OCI-LY1 (cell line): ENCODE measurements at regions not wholly inside any gene's neighbourhood (a gene's known extent, or its start where the extent isn't known, plus 50 kb on each side); places are given as distances from the start of the nearest gene placed in this dataset.

ENCODE experiments used
- H2AFZ ChIP-seq: fragments of 200-600 bp; sonication (generic), shearing (Covaris generic); 2 replicates; pipeline ENCODE4 v1.6.0; 2014; ENCODE audit warnings: antibody characterized with exemption, mild to moderate bottlenecking, low read length
- H3F3A ChIP-seq: fragments of 200-600 bp; sonication (generic), shearing (Covaris generic); 2 replicates; pipeline ENCODE4 v1.6.0; 2014; ENCODE audit warnings: mild to moderate bottlenecking, antibody characterized with exemption, low read length, moderate library complexity; ENCODE audit not compliant: insufficient read depth
- H3K27ac ChIP-seq: fragments of 200-600 bp; sonication (generic); 2 replicates; pipeline ENCODE4 v1.5.1; 2014; ENCODE audit warnings: low read length, mixed run types, mild to moderate bottlenecking, low read depth; ENCODE audit not compliant: poor library complexity, severe bottlenecking
- H3K27me3 ChIP-seq: fragments of 200-600 bp; sonication (generic); 2 replicates; pipeline ENCODE4 v1.6.0; 2014; ENCODE audit warnings: antibody characterized with exemption, mild to moderate bottlenecking, low read length, moderate library complexity; ENCODE audit not compliant: insufficient read depth
- H3K36me3 ChIP-seq: fragments of 200-600 bp; sonication (generic); 2 replicates; pipeline ENCODE4 v1.6.1; 2014; ENCODE audit warnings: mild to moderate bottlenecking, antibody characterized with exemption, low read length, moderate library complexity, mixed read lengths; ENCODE audit not compliant: insufficient read depth
- H3K4me1 ChIP-seq: fragments of 200-600 bp; sonication (generic); 2 replicates; pipeline ENCODE4 v1.5.1; 2014; ENCODE audit warnings: mild to moderate bottlenecking, low read length, moderate library complexity; ENCODE audit not compliant: insufficient read depth, severe bottlenecking
- H3K4me2 ChIP-seq: fragments of 200-600 bp; sonication (generic), shearing (Covaris generic); 2 replicates; pipeline ENCODE4 v1.6.1; 2014; ENCODE audit warnings: low read length
- H3K4me3 ChIP-seq: fragments of 200-600 bp; sonication (generic); 2 replicates; pipeline ENCODE4 v1.5.1; 2014; ENCODE audit warnings: low read length, low read depth, mild to moderate bottlenecking, mixed read lengths; ENCODE audit not compliant: poor library complexity, severe bottlenecking
- H3K79me2 ChIP-seq: fragments of 200-600 bp; shearing (Covaris generic); 2 replicates; pipeline ENCODE4 v1.6.1; 2016; ENCODE audit warnings: mixed run types, low read length, mixed read lengths; ENCODE audit not compliant: insufficient read depth
- H3K9ac ChIP-seq: fragments of 200-600 bp; sonication (generic), shearing (Covaris generic); 2 replicates; pipeline ENCODE4 v1.6.1; 2014; ENCODE audit warnings: mild to moderate bottlenecking, low read length, mixed read lengths
- H3K9me2 ChIP-seq: fragments of 200-600 bp; sonication (generic), shearing (Covaris generic); 2 replicates; pipeline ENCODE4 v1.6.1; 2014; ENCODE audit warnings: low read depth, mild to moderate bottlenecking, low read length, mixed read lengths
- H3K9me3 ChIP-seq: fragments of 200-600 bp; shearing (Covaris generic); 2 replicates; pipeline ENCODE4 v1.6.1; 2014; ENCODE audit warnings: low read length, mixed read lengths
- H4K20me1 ChIP-seq: fragments of 200-600 bp; sonication (generic), shearing (Covaris generic); 2 replicates; pipeline ENCODE4 v1.6.0; 2016; ENCODE audit warnings: mild to moderate bottlenecking, low read length; ENCODE audit not compliant: insufficient read depth
- EZH2 ChIP-seq: fragments of 200-600 bp; sonication (generic), shearing (Covaris generic); IDR thresholded peaks from 2 replicates; pipeline ENCODE4 v1.8.0; 2017; ENCODE audit warnings: borderline replicate concordance, mixed run types, mild to moderate bottlenecking, antibody characterized with exemption, low read length, moderate library complexity, mixed read lengths
- TF ChIP-seq, protein P1 (sequence below): fragments of 200-600 bp; sonication (generic), shearing (Covaris generic); IDR thresholded peaks from 2 replicates; pipeline ENCODE4 v1.5.1; 2017; ENCODE audit warnings: mild to moderate bottlenecking, antibody characterized with exemption, low read length, moderate library complexity, mixed read lengths

GRCh38 chr20:22800129-22800528 lies 215.8 kb upstream of the FOXA2 start:
- no peaks in the 10 kb centered on the region for H3F3A ChIP-seq
- H3K9ac ChIP-seq = no peak overlapping the region
- H3K4me2 ChIP-seq = no peak overlapping the region
- no peak overlapping the region for H3K27ac ChIP-seq
- H3K9me2 ChIP-seq = no peaks in the 10 kb centered on the region
- H3K4me3 ChIP-seq = no peak overlapping the region
- TF ChIP-seq EZH2 = no peak
- TF ChIP-seq, protein P1, sequence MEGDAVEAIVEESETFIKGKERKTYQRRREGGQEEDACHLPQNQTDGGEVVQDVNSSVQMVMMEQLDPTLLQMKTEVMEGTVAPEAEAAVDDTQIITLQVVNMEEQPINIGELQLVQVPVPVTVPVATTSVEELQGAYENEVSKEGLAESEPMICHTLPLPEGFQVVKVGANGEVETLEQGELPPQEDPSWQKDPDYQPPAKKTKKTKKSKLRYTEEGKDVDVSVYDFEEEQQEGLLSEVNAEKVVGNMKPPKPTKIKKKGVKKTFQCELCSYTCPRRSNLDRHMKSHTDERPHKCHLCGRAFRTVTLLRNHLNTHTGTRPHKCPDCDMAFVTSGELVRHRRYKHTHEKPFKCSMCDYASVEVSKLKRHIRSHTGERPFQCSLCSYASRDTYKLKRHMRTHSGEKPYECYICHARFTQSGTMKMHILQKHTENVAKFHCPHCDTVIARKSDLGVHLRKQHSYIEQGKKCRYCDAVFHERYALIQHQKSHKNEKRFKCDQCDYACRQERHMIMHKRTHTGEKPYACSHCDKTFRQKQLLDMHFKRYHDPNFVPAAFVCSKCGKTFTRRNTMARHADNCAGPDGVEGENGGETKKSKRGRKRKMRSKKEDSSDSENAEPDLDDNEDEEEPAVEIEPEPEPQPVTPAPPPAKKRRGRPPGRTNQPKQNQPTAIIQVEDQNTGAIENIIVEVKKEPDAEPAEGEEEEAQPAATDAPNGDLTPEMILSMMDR = no peak
- H3K27me3 ChIP-seq = no peaks in the 10 kb centered on the region
- H4K20me1 ChIP-seq = no peaks in the 10 kb centered on the region
- H3K9me3 ChIP-seq = no peaks in the 10 kb centered on the region
- no peaks in the 10 kb centered on the region for H3K79me2 ChIP-seq
- no peaks in the 10 kb centered on the region for H3K36me3 ChIP-seq
- no peaks in the 10 kb centered on the region for H3K4me1 ChIP-seq
- no peak overlapping the region for H2AFZ ChIP-seq

DNA sequence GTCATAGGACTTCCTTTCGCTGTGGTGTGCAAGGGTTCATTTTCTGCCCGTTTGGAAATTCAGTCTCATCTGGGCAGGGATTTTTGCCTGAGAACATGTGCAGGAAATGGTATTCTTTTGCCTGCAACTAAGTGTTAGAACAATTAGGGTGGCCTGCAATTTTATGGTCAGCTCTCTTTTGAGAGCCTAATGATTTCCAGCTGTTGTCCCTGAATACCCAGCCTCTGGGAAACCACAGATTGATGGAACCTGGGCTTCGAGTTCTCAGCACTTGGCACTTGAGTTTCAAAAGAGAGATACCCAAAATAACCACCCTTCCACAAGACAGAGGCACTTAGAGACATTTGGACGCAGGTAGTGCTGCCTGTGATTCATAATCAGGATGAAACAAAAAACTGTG lies 217.2 kb upstream of the FOXA2 start:
- Histone ChIP-seq H3K79me2 (no peaks in the 10 kb centered on the region), H3K9me3 (no peaks in the 10 kb centered on the region), H3K4me2 (no peak overlapping the region), H3K27me3 (no peaks in the 10 kb centered on the region), H3K9me2 (no peaks in the 10 kb centered on the region), H4K20me1 (no peaks in the 10 kb centered on the region), H3K9ac (no peak overlapping the region), H3F3A (no peaks in the 10 kb centered on the region), H3K4me3 (no peak overlapping the region), H2AFZ (no peak overlapping the region), H3K4me1 (no peaks in the 10 kb centered on the region), H3K27ac (no peak overlapping the region), H3K36me3 (no peaks in the 10 kb centered on the region)
- TF ChIP-seq, protein P1 = no peak
- TF ChIP-seq EZH2 = no peak

GRCh38 chr20:22802296-22802695 lies 217.9 kb upstream of the FOXA2 start:
- TF ChIP-seq, protein P1 = no peak
- no peak for TF ChIP-seq EZH2
- no peaks in the 10 kb centered on the region for H3K79me2 ChIP-seq
- no peak overlapping the region for H3K4me3 ChIP-seq
- H3K4me2 ChIP-seq = no peak overlapping the region
- H3K9ac ChIP-seq = no peak overlapping the region
- no peak overlapping the region for H2AFZ ChIP-seq
- H3K27me3 ChIP-seq = no peaks in the 10 kb centered on the region
- H3F3A ChIP-seq = no peaks in the 10 kb centered on the region
- H3K36me3 ChIP-seq = no peaks in the 10 kb centered on the region
- H3K4me1 ChIP-seq = no peaks in the 10 kb centered on the region
- H4K20me1 ChIP-seq = no peaks in the 10 kb centered on the region
- no peak overlapping the region for H3K27ac ChIP-seq
- no peaks in the 10 kb centered on the region for H3K9me2 ChIP-seq
- no peaks in the 10 kb centered on the region for H3K9me3 ChIP-seq
